Sigmoid colon (tissue), 4 donors: ENCODE measurements at regions not wholly inside any gene's neighbourhood (a gene's known extent, or its start where the extent isn't known, plus 50 kb on each side); places are given as distances from the start of the nearest gene placed in this dataset.

Experiments
- CTCF ChIP-seq, 4 experiments: fragments of 450-650 bp in 3 of 4; fragments of 200-600 bp in 1 of 4; IDR thresholded peaks; one replicate each; pipeline ENCODE4 v1.5.1; 2016 to 2019; ENCODE audit warnings: antibody characterized with exemption in 4 of 4, mild to moderate bottlenecking in 3 of 4, moderate library complexity in 2 of 4
- EP300 ChIP-seq, 4 donors: sonication (generic); formaldehyde crosslinking; IDR thresholded peaks; one replicate each; pipeline ENCODE4 v1.6.1; 2017; ENCODE audit warnings: antibody characterized with exemption in 4 of 4
- POLR2A ChIP-seq, 2 donors: fragments of 450-650 bp; IDR thresholded peaks; one replicate each; pipeline ENCODE4 v1.6.1; 2016; ENCODE audit warnings: antibody characterized with exemption in 2 of 2, mild to moderate bottlenecking in 2 of 2, moderate library complexity in 2 of 2
- POLR2AphosphoS5 ChIP-seq, 4 donors: sonication (generic); formaldehyde crosslinking; IDR thresholded peaks; one replicate each; pipeline ENCODE4 v1.6.1; 2017; ENCODE audit warnings: antibody characterized with exemption in 4 of 4

- TF ChIP-seq EP300 (IDR thresholded peaks at IDR 0.05) (no peak), POLR2A (IDR thresholded peaks at IDR 0.05) (no peak), CTCF (IDR thresholded peaks at IDR 0.05) (no peak), POLR2AphosphoS5 (IDR thresholded peaks at IDR 0.05) (no peak)
Observed at GRCh38 chr3:137582484-137582883, 181.6 kb upstream of the SOX14 start.
